ENCODE measurements at regions not wholly inside any gene's neighbourhood (a gene's known extent, or its start where the extent isn't known, plus 50 kb on each side); places are given as distances from the start of the nearest gene placed in this dataset.

DNA sequence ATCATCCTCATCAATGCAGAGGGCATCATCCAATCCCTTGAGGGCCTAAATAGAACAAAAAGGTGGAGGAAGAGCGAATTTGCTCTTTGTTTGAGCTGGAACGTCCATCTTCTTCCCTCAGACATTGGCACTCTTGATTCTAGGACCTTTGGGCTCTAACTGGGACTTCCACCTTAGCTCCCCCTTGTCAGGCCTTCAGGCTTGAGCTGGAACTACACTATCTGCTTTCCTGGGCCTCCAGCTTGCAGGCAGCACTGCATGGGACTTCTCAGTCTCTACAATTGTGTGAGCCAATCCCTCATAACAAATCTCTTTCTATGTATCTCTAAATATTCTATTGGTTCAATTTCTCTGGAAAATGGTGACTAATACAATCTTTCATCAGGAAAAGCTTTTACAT is 155.4 kb downstream of the MCHR2 start:
- TF ChIP-seq POLR2AphosphoS5 (IDR thresholded peaks at IDR 0.05; ENCODE audit: low read depth, low read length) (no peak), TAF1 (IDR thresholded peaks at IDR 0.05; ENCODE audit: borderline replicate concordance, low read depth, low read length) (no peak), POLR2A (IDR thresholded peaks at IDR 0.05; ENCODE audit: low read depth, low read length) (no peak)
- DNase-seq (ENCODE audit: insufficient read length), result no peak
- FAIRE-seq, result no peak

- no peak for FAIRE-seq
- TF ChIP-seq POLR2AphosphoS5 (IDR thresholded peaks at IDR 0.05; ENCODE audit: low read depth, low read length) (no peak), POLR2A (IDR thresholded peaks at IDR 0.05; ENCODE audit: low read depth, low read length) (no peak), TAF1 (IDR thresholded peaks at IDR 0.05; ENCODE audit: borderline replicate concordance, low read depth, low read length) (no peak)
Measured at GRCh38 chr6:99841297-99841696, 152.7 kb downstream of the MCHR2 start.

DNA sequence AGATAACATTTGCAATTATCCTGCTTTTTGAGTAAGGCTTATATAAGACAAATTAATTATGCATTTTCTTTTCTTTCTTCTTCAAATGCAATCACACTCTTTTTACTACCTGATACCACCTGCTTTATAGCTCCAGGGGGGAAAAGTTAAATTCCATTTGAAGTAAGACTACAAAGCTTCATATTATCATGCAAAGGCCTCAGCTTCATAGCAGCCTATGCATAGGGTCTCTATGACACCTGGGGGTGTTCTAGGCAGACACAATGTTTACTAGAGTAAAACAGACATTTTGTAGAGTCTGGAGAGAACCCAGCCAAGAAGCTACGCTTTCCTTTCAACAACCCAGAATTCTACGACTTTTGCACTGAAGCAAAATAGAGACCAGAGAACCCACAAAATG is 148.0 kb downstream of the MCHR2 start:
- FAIRE-seq (no peak), DNase-seq (ENCODE audit: insufficient read length) (no peak)
- TF ChIP-seq TAF1 (IDR thresholded peaks at IDR 0.05; ENCODE audit: borderline replicate concordance, low read depth, low read length) (no peak), POLR2A (IDR thresholded peaks at IDR 0.05; ENCODE audit: low read depth, low read length) (no peak), POLR2AphosphoS5 (IDR thresholded peaks at IDR 0.05; ENCODE audit: low read depth, low read length) (no peak)

More at GRCh38 chr6:99841297-99841696, 152.7 kb downstream of the MCHR2 start:
- no peak for DNase-seq (ENCODE audit: insufficient read length)

DNA sequence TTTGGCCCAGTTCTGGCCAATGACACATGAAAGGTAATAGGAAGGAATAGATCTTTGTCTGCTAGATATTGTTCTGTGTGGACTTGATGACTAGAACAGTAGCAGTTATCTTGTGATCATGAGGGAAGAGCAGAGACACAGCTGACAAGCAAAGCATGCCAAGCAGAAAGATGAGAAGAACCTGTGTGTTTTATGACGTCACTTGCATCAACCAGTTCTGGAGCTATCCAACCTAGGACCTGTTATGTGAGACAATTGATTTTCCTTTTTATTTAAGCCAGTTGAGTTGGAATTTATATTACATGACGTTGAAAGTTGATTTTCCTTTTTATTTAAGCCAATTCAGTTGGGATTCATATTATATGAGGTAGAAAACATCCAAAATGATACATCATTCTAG is 143.2 kb downstream of the MCHR2 start:
- TF ChIP-seq POLR2AphosphoS5 (IDR thresholded peaks at IDR 0.05; ENCODE audit: low read depth, low read length), result no peak
- TF ChIP-seq POLR2A (IDR thresholded peaks at IDR 0.05; ENCODE audit: low read depth, low read length), result no peak
- TF ChIP-seq TAF1 (IDR thresholded peaks at IDR 0.05; ENCODE audit: borderline replicate concordance, low read depth, low read length), result no peak
- DNase-seq (ENCODE audit: insufficient read length), result no peak
- no peak for FAIRE-seq

DNA sequence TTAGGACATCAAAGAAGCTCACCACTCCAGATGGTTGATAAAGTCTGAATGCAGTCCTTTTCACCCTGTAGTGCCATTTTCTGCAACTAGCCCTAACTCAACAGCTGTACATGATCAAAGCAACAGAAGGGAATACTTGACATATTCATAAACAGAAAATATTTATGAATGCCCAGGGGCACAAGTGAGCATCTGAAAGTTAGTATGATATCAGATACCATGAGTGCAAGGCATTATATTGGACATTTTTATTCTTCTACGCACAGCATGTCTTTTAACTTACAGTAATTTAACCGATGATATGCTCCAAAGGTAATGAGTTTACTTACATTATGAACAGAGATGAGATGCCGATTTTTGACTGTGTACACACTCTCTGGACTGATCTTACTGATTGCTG is 142.0 kb downstream of the MCHR2 start:
- TF ChIP-seq POLR2AphosphoS5 (IDR thresholded peaks at IDR 0.05; ENCODE audit: low read depth, low read length) (no peak), TAF1 (IDR thresholded peaks at IDR 0.05; ENCODE audit: borderline replicate concordance, low read depth, low read length) (no peak), POLR2A (IDR thresholded peaks at IDR 0.05; ENCODE audit: low read depth, low read length) (no peak)
- no peak for DNase-seq (ENCODE audit: insufficient read length)
- FAIRE-seq, result no peak

- TF ChIP-seq TAF1 (IDR thresholded peaks at IDR 0.05; ENCODE audit: borderline replicate concordance, low read depth, low read length), result no peak
- TF ChIP-seq POLR2AphosphoS5 (IDR thresholded peaks at IDR 0.05; ENCODE audit: low read depth, low read length), result no peak
- no peak for TF ChIP-seq POLR2A (IDR thresholded peaks at IDR 0.05; ENCODE audit: low read depth, low read length)
- FAIRE-seq (no peak), DNase-seq (ENCODE audit: insufficient read length) (no peak)
Measured at GRCh38 chr6:99867026-99867425, 127.0 kb downstream of the MCHR2 start.

DNA sequence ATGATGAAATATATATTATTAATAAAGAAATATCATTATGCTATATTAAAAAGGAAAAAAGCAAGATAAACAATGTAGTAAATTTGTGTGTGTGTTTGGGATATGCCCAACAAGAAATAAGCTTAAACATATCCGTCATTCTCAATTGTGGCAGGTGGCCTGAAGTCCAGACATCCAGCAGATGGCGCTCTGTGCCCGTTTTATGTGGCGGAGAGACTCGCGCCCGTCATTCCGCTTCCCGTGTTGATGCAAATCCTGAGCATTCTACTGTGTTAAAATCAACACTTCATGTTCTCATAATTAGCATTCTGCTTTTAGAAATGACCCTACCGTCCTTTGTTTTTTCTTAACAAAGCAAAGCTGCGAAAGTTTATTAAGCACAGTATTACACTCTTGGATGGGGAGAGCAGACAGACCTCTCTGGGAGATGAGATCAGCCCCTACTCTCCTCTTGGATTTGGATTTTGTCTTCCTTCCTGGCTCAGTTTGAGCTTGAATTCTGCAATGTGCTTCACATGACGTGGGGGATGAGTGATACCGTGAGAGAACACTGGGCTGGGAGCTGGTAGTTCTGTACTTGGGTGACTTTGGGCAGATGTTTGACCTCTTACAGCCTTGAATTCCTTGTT is 125.8 kb downstream of the MCHR2 start:
- peak; percentile 6 for DNase-seq (ENCODE audit: insufficient read length)
- FAIRE-seq, result peak; percentile 90
- no peak for TF ChIP-seq POLR2AphosphoS5 (IDR thresholded peaks at IDR 0.05; ENCODE audit: low read depth, low read length)
- TF ChIP-seq TAF1 (IDR thresholded peaks at IDR 0.05; ENCODE audit: borderline replicate concordance, low read depth, low read length), result no peak
- no peak for TF ChIP-seq POLR2A (IDR thresholded peaks at IDR 0.05; ENCODE audit: low read depth, low read length)
